Fibroblast of lung (primary cell): ENCODE measurements at regions not wholly inside any gene's neighbourhood (a gene's known extent, or its start where the extent isn't known, plus 50 kb on each side); places are given as distances from the start of the nearest gene placed in this dataset.

Experiments used
- DNase-seq, 2 donors: peaks; one replicate each; pipeline versions ENCODE4 v3.0.0 to v3.0.0-alpha.2; 2010; ENCODE audit warnings: low read depth in 2 of 2
- H2AFZ ChIP-seq: 2 replicates; pipeline ENCODE4 v1.5.1; 2012; ENCODE audit warnings: low read length, control low read depth, inconsistent platforms
- H3K27ac ChIP-seq: 2 replicates; pipeline ENCODE4 v1.5.1; 2011; ENCODE audit warnings: low read length, control low read depth; ENCODE audit not compliant: insufficient read depth
- H3K27me3 ChIP-seq: 2 replicates; pipeline ENCODE4 v1.5.1; 2011; ENCODE audit warnings: mild to moderate bottlenecking, low read length; ENCODE audit not compliant: control insufficient read depth, insufficient read depth
- H3K36me3 ChIP-seq: 2 replicates; pipeline ENCODE4 v1.5.1; 2011; ENCODE audit warnings: low read length; ENCODE audit not compliant: control insufficient read depth, insufficient read depth
- H3K4me1 ChIP-seq: 2 replicates; pipeline ENCODE4 v1.5.1; 2011; ENCODE audit warnings: low read length; ENCODE audit not compliant: control insufficient read depth, insufficient read depth; ENCODE audit errors: extremely low read depth
- H3K4me2 ChIP-seq: 2 replicates; pipeline ENCODE4 v1.5.1; 2011; ENCODE audit warnings: low read length, control low read depth; ENCODE audit not compliant: insufficient read depth; ENCODE audit errors: extremely low read depth
- H3K4me3 ChIP-seq, 4 experiments: fragments of 200-600 bp in 1 of 4; sonication (generic) in 1 of 4; replicated peaks in 1 of 4; 2 replicates each; pipeline ENCODE4 v1.5.1; 2011 to 2016; ENCODE audit warnings: low read length in 4 of 4, low read depth in 3 of 4, mild to moderate bottlenecking in 3 of 4, control low read depth in 2 of 4, inconsistent platforms in 1 of 4, mixed read lengths in 1 of 4; ENCODE audit not compliant: insufficient read depth in 1 of 4; ENCODE audit errors: control extremely low read depth in 1 of 4
- H3K79me2 ChIP-seq: 2 replicates; pipeline ENCODE4 v1.5.1; 2012; ENCODE audit warnings: mild to moderate bottlenecking, low read length, inconsistent platforms; ENCODE audit not compliant: control insufficient read depth, insufficient read depth
- H3K9ac ChIP-seq: 2 replicates; pipeline ENCODE4 v1.5.1; 2011; ENCODE audit warnings: mild to moderate bottlenecking, low read length, control low read depth; ENCODE audit not compliant: insufficient read depth
- H3K9me3 ChIP-seq: 2 replicates; pipeline ENCODE4 v1.5.1; 2012; ENCODE audit warnings: low read depth, low read length; ENCODE audit not compliant: control insufficient read depth, insufficient read depth
- H4K20me1 ChIP-seq: 2 replicates; pipeline ENCODE4 v1.5.1; 2011; ENCODE audit warnings: low read length; ENCODE audit not compliant: control insufficient read depth, insufficient read depth; ENCODE audit errors: extremely low read depth
- CTCF ChIP-seq, 2 donors: IDR thresholded peaks in 1 of 2; conservative IDR thresholded peaks in 1 of 2; 1 replicate in 1 of 2; 2 replicates in 1 of 2; pipeline ENCODE4 v1.5.1; 2011 to 2012; ENCODE audit warnings: low read length in 2 of 2, control low read depth in 1 of 2, inconsistent platforms in 1 of 2, low read depth in 1 of 2, mild to moderate bottlenecking in 1 of 2
- EZH2 ChIP-seq: IDR thresholded peaks from 2 replicates; pipeline ENCODE4 v1.5.1; 2012; ENCODE audit warnings: low read length, control low read depth, mild to moderate bottlenecking; ENCODE audit errors: missing control alignments

GRCh38 chr13:89923736-89924135 lies 1423.8 kb upstream of the MIR17HG start:
- Histone ChIP-seq H3K79me2 (no peaks in the 10 kb centered on the region), H3K9ac (no peak overlapping the region), H4K20me1 (no peaks in the 10 kb centered on the region), H3K27me3 (no peaks in the 10 kb centered on the region), H3K4me3 (no peak overlapping the region), H3K4me2 (no peak overlapping the region), H3K27ac (no peak overlapping the region), H3K4me1 (no peaks in the 10 kb centered on the region), H3K36me3 (no peaks in the 10 kb centered on the region), H3K9me3 (no peaks in the 10 kb centered on the region), H2AFZ (no peak overlapping the region)
- no peak for TF ChIP-seq EZH2
- TF ChIP-seq CTCF (conservative IDR thresholded peaks at IDR 0.05 in 1 of 2, IDR thresholded peaks at IDR 0.05 in 1 of 2; ENCODE audit: low read depth in 1 of 2, low read length in 2 of 2) = no peak
- DNase-seq = peak; percentile 30 to 81

GRCh38 chr13:89925107-89925506 lies 1422.4 kb upstream of the MIR17HG start:
- no peak overlapping the region for H3K9ac ChIP-seq
- H3K4me2 ChIP-seq = no peak overlapping the region
- no peaks in the 10 kb centered on the region for H3K4me1 ChIP-seq
- no peak overlapping the region for H3K27ac ChIP-seq
- no peak overlapping the region for H3K4me3 ChIP-seq
- no peaks in the 10 kb centered on the region for H3K79me2 ChIP-seq
- H4K20me1 ChIP-seq = no peaks in the 10 kb centered on the region
- no peak overlapping the region for H2AFZ ChIP-seq
- DNase-seq = peak; percentile 20 to 77
- no peaks in the 10 kb centered on the region for H3K27me3 ChIP-seq
- TF ChIP-seq EZH2 (no peak), CTCF (conservative IDR thresholded peaks at IDR 0.05 in 1 of 2, IDR thresholded peaks at IDR 0.05 in 1 of 2; ENCODE audit: low read depth in 1 of 2, low read length in 2 of 2) (peak in 1 of 2 donors; percentile 76)
- H3K36me3 ChIP-seq = no peaks in the 10 kb centered on the region
- no peaks in the 10 kb centered on the region for H3K9me3 ChIP-seq

- H3K4me1 ChIP-seq = no peaks in the 10 kb centered on the region
- H2AFZ ChIP-seq = no peak overlapping the region
- no peak overlapping the region for H3K4me2 ChIP-seq
- no peak for TF ChIP-seq CTCF (conservative IDR thresholded peaks at IDR 0.05 in 1 of 2, IDR thresholded peaks at IDR 0.05 in 1 of 2; ENCODE audit: low read depth in 1 of 2, low read length in 2 of 2)
- TF ChIP-seq EZH2 = no peak
- H3K4me3 ChIP-seq = no peak overlapping the region
- no peaks in the 10 kb centered on the region for H3K79me2 ChIP-seq
- DNase-seq = no peak
- no peaks in the 10 kb centered on the region for H3K27me3 ChIP-seq
- no peak overlapping the region for H3K27ac ChIP-seq
- H3K9ac ChIP-seq = no peak overlapping the region
- no peaks in the 10 kb centered on the region for H4K20me1 ChIP-seq
- no peaks in the 10 kb centered on the region for H3K36me3 ChIP-seq
- no peaks in the 10 kb centered on the region for H3K9me3 ChIP-seq
Measured at GRCh38 chr13:89930861-89931260, 1416.6 kb upstream of the MIR17HG start.
